HG03196 (cell line): ENCODE measurements at regions not wholly inside any gene's neighbourhood (a gene's known extent, or its start where the extent isn't known, plus 50 kb on each side); places are given as distances from the start of the nearest gene placed in this dataset.
"Not testable (repeated sequence)": the region's sequence is repeated elsewhere in the genome, so short reads cannot be mapped to it uniquely, and the experiment has no call there.

Source experiments
- ATAC-seq: cut with Tn5 transposase; IDR thresholded peaks from one replicate; pipeline ENCODE4 v1.9.1; 2021; ENCODE audit not compliant: unreplicated experiment

DNA sequence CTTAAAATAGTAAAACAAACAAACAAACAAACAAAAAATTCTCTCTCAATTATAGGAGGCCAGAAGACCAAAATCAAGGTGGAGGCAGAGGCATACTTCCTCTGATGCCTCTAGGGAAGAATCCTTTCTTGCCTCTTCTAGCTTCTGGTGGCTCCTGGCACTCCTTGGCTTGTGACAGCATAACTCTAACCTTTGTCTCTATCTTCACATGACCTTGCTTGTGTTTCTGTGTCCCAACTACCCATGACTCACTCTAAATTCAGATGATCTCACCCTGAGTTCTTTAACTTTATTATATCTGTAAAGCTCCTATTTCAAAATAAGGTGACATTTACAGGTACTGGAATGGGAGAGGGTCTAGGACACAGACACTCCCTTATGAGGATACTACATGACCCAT lies 88.3 kb upstream of the ANTXRL start:
- no peak for ATAC-seq

GRCh38 chr10:46202405-46202804 lies 84.4 kb upstream of the ANTXRL start:
- not testable (repeated sequence) for ATAC-seq

DNA sequence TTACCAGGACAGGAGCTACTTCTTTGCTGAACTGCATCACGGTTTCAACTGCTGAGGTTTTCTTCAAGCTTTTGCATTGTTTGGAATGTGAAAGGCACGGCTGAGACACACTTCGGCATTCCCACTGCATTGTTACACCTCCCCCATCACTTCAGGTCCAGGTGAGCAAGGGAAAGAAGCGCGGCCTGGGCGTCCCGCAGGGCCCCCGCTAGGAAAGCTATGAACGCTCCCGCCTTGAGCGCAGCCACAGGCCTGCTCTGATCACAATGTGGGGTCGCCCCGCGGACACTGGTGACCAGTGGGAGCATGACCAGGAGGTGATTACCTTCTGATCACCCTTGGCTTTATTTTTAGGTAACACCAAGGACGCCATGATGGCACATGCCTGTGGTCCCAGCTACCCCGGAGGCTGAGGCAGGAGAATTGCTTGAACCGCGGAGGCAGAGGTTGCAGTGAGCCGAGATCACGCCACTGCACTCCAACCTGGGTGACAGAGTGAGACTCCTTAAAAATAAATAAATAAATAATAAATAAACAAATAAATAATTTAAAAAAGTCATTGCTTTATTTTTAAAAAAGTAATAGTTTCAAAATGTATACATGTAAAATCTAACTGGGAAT lies 82.2 kb upstream of the ANTXRL start:
- ATAC-seq, result not testable (repeated sequence)

- ATAC-seq, result not testable (repeated sequence)
Observed at GRCh38 chr10:46210427-46210826, 76.4 kb upstream of the ANTXRL start.

DNA sequence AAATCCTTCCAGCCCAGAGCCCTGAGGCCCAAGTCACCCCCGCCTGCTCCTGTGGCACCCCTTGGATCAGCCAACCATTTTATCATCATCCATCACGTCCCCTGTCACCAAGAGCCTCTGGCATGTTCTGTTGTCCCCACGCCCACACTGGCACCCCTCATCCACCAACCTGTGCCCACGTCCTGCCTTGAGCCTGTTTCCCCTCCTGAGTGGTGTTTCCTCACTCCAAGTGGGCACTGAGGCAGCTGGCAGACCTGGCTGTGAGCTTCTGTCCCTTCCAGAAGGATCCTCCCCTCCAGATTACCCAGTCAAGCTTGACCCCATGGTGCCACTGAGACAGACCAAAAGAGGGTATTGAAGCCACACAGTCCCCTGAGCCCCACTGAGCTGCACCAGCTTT lies 71.4 kb upstream of the ANTXRL start:
- no peak for ATAC-seq

- no peak for ATAC-seq
Observed at GRCh38 chr10:46216003-46216634, 70.7 kb upstream of the ANTXRL start.

GRCh38 chr10:46216836-46217751 lies 69.7 kb upstream of the ANTXRL start:
- ATAC-seq, result no peak

DNA sequence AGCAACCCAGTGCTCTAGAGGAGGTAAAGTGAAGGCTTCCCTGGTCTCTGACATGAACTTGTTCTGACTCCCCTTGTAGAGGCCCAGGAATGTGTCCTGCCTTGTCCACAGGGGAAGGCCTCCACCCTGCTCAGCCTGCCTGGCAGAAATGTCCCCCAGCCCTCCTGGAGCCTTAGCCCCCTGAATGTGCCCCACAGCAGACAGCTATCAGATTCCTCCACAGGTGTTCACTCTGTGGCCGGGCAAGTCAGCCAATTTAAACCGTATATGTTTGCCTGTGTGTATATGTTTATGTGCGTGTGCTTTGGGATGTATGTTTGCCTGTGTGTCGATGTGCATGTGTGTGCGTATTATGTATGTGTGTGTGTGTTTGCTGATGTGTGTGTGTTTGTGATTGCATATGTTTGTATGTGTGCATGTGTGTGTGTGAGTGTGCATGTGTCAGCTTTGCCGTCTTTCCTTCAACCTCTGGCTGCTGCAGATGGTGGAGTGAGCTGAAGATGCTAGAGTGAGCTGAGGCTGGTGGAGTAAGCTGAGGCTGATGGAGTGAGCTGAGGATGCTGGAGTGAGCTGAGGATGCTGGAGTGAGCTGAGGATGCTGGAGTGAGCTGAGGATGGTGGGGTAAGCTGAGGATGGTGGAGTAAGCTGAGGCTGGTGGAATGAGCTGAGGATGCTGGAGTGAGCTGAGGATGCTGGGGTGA lies 68.9 kb upstream of the ANTXRL start:
- no peak for ATAC-seq

GRCh38 chr10:46218921-46219320 lies 67.9 kb upstream of the ANTXRL start:
- ATAC-seq, result no peak

- not testable (repeated sequence) for ATAC-seq
Observed at GRCh38 chr10:46219431-46219990, 67.3 kb upstream of the ANTXRL start.

GRCh38 chr10:46220187-46220586 lies 66.6 kb upstream of the ANTXRL start:
- ATAC-seq, result no peak

DNA sequence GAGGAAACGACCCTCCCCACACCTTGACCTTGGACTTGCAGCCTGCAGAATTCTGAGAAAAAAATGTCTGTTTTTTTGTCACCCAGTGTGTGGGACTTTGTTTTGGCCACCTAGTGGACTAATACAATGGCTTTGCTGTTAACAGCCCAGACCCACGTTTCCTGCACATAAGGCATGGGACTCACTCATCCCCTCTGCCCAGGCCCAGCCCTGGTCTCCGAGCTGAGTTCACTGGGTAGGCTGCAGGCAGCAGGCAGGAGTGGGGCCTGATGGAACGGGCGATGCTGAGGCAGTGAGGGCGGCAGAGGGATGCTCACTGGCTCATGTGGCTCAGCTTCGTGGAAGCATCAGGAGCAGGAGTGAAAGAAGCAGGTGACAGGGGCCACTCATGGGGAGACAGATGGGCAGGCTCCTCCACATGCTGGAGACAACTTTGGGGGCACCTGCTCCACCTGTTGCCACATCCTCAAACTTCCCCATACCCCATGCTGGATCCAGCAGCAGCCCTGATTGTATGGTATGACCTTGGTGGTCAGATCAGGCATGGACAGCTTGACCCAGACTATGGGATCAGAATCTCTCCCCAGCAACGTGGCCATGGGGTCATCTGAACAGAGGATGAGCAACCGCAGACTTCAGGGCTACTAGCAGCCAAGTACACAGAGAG lies 65.8 kb upstream of the ANTXRL start:
- ATAC-seq, result no peak

- no peak for ATAC-seq
Observed at GRCh38 chr10:46222364-46222935, 64.3 kb upstream of the ANTXRL start.

DNA sequence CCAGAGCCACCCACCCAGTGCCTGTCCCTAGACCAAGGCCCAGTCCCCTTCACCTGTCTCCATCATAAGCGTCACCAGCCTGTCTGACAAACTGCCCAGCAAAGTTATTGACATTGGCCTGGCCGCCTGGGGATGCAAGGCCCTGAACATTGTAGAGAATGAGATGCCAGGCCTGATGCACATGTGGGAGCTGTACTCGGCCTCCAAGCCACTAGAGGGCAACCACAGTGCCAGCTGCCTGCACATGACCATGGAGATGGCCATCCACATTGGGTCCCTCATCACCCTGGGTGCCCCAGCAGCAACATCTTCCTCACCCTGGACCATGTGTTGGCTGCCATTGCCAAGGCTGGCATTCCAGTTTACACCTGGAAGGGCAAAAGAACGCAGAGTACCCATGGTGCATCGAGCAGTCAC lies 63.7 kb upstream of the ANTXRL start:
- ATAC-seq, result no peak

DNA sequence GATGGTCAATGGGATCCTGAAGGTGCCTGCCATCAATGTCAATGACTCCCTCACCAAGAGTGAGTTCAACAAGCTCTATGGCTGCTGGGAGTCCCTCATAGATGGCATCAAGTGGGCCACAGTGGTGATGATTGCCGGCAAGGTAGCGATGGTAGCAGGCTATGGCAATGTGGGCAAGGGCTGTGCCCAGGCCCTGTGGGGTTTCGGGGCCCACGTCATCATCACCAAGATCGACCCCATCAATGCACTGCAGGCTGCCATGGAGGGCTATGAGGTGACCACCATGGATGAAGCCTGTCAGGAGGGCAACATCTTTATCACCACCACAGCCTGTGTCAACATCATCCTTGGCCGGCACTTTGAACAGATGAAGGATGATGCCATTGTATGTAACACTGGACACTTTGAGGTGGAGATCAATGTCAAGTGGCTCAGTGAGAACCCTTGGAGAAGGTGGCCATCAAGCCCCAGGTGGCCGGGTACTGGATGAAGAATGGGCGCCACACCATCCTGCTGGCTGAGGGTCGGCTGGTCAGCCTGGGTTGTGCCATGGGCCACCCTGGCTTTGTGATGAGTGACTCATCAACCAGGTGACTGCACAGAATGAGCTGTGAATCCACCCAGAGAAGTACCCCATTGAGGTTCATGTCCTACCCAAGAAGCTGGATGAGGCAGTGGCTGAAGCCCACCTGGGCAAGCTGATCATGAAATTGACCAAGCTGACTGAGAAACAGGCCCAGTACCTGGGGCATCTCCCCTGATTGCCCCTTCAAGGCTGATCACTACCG lies 63.0 kb upstream of the ANTXRL start:
- ATAC-seq, result no peak

GRCh38 chr10:46224414-46224682 lies 62.4 kb upstream of the ANTXRL start:
- no peak for ATAC-seq

- no peak for ATAC-seq
Observed at GRCh38 chr10:46225597-46225996, 61.2 kb upstream of the ANTXRL start.

GRCh38 chr10:46226232-46226631 lies 60.6 kb upstream of the ANTXRL start:
- ATAC-seq, result no peak

GRCh38 chr10:46226900-46227558 lies 59.8 kb upstream of the ANTXRL start:
- ATAC-seq, result no peak
